HG02870 (cell line): ENCODE measurements at regions not wholly inside any gene's neighbourhood (a gene's known extent, or its start where the extent isn't known, plus 50 kb on each side); places are given as distances from the start of the nearest gene placed in this dataset.
"Not testable (repeated sequence)": the region's sequence is repeated elsewhere in the genome, so short reads cannot be mapped to it uniquely, and the experiment has no call there.

Experiments
- ATAC-seq: cut with Tn5 transposase; IDR thresholded peaks from one replicate; pipeline ENCODE4 v1.9.1; 2021; ENCODE audit warnings: mild to moderate bottlenecking, moderate library complexity; ENCODE audit not compliant: unreplicated experiment

DNA sequence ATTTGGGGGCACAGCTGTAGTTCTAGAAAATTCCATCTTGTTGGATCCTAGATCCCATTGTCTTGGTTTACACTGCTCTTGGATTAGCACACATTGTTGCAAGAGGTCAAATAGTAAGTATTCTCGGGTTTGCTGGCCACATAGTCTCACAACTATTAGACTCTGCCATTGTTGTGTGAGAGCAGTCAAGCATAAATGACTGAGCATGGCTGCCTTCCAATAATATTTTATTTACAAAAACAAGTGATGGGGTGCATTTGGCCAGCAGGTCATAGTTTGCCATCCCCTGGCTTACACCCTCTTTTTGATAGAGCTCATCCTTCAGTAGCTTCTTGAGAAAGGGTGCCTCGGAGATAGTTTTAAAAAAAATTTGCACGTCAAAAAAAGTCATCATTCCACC is 77.9 kb upstream of the ALX4 start:
- ATAC-seq = no peak

DNA sequence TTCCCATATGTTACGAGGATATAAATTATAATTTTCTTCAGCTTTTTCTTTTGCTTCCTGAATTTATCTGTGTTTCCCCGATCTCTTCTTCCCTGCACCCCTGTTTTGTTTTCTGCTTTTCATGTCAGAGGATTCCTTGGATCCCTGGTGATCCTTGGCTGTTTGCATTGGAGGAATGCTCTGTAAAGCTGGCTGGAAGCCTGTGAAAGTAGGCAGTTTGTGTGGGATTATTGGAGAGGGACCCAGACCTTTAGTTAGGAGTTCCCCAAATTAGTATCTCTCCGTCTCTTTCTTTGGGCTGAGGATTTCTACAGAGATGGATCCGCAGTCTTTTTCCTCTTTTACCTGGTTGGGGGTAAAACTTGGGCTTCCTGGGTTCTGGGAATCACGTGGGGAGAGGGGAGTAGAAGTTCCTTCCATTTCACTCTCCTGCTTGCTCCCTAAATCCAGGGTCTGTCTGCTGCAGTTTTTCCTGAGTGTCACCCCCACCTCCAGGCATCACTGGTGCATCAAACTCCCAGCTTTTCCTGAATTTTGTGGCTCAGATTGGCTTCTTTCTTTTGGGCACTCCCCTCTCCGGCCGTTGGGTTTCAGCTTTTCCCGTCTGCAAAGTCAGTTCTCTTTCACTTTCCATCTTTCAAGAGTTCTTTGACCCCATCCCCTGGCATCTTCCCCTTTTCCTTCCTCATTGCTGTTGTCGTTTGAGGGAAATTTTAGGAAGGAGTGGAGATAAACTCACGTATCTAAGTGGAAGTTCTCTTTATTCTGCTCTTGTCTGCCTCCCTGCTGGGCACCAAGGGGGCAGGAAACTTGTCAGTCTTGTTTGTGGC is 79.1 kb upstream of the ALX4 start:
- no peak for ATAC-seq

DNA sequence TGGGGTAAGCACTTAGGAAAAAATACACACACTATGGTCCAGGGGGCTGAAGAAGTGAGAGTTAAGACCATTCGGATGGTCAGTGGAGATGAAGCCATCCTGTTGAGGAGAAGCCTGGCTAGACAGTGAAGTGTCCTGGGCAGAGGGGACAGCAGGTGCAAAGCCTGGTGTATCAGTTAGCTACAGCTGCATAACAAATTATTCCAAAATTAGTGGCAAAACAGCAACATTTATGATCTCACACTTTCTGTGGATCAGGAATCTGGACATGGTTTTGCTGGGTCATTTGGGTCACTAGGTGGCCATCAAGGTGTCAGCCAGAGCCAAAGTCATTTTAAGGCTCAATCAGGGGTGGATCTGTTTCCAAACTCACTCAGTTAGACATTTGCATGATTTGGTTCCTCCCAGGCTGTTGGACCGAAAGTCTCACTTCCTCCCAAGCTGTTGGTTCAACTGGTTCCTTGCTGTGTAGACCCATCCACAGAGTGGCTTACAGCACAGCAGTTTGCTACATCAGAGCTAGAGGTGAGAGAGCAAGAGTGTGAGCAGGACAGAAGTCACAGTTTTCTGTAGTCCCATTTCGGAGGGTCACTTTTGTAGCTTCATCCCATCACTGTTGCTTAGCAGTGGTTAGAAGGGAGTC is 80.1 kb upstream of the ALX4 start:
- no peak for ATAC-seq

DNA sequence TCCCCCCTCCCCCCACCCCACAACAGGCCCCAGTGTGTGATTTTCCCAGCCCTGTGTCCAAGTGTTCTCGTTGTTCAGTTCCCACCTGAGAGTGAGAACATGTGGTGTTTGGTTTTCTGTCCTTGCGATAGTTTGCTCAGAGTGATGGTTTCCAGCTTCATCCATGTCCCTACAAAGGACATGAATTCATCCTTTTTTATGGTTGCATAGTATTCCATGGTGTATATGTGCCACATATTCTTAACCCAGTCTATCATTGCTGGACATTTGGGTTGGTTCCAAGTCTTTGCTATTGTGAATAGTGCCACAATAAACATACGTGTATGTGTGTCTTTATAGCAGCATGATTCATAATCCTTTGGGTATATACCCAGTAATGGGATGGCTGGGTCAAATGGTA is 81.1 kb upstream of the ALX4 start:
- ATAC-seq = not testable (repeated sequence)

DNA sequence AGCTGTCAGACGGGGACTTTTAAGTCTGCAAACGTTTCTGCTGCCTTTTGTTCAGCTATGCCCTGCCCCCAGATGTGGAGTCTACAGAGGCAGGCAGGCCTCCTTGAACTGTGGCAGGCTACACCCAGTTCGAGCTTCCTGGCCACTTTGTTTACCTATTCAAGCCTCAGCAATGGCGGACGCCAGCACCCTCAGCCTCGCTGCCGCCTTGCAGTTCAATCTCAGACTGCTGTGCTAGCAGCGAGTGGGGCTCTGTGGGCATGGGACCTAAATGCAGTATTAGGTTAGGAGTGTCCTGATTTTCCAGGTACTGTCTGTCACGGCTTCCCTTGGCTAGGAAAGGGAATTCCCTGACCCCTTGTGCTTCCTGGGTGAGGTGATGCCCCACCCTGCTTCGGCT is 86.8 kb upstream of the ALX4 start:
- not testable (repeated sequence) for ATAC-seq

DNA sequence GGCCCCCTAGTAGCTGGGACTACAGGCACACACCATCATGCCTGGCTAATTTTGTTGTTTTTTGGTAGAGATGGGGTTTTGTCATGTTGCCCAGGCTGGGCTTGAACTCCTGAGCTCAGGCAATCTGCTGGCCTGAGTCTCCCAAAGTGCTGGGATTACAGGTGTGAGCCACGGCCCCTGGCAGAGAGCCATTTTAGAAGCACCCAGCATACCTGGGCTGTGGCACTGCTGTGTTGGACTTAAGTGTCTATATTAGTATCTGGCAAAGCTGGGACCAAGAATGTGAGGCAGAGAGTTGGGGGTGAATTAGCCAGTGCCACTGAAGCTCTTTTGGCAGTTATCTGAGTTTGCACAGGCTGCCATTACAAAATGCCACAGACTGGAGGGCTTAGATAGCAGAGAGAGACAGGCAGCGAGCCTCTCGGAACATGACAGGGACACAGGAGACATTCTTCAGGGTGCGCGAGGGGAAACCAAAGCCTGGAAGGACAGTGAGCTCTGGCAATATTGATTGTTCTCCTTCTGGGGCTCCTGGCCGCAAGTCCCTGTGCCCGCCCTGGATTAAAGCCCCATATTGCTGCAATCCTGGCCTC is 87.7 kb upstream of the ALX4 start:
- ATAC-seq = no peak

DNA sequence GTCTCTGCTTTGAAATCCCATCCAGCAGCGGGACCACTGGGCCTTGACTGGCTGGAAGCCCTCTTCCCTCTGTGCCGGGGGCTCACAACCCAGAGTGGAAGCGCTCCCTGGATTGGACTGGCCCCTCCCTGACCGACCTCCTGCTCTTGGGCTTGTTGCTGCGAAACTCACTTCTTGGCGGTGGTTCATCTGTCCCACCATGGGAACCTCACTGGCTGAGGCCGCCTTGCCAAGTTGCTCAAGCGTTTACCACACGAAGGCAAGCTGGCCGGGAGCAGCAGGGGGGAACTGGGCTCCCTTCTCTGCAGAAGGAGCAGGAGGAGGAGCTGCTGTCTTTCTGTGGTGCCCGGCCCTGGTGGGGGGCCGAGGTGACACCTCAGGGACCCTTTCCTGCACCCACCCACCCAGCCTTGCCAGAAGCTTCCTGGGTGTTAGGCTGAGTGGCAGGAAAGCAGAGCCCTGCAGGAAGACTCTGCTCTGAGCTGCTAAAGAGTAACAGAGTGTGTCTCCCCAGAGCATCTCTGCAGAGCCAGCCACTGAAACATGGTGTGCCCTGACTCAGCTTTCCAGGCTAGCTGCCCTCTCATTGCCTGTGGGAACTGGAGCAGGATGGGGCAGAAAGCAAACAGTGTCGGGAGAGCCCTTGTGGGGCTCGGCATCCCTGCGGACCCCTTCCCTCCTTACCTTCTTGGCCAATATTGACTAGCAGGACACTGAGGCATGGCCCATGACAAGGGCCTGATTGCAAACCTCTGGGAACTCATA is 88.5 kb upstream of the ALX4 start:
- ATAC-seq = no peak

DNA sequence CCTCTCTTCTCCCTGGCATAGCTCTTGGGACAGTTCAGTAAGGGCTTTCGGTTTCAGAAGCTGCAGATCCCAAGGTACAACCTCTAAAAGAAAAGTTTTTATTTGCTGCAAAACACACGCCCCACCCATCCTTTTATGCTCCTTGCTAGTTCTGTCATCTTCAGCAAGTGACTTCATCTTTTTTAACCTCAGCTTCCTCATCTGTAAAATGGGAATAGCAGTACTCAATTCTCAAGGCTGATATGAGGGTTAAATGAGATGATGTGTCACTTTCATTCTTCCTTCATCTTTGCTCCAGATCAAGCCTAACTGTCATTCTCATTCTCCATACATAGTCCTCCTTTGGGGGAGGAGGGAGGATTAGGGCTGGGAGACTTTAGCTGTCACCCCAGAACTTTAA is 90.0 kb upstream of the ALX4 start:
- no peak for ATAC-seq

DNA sequence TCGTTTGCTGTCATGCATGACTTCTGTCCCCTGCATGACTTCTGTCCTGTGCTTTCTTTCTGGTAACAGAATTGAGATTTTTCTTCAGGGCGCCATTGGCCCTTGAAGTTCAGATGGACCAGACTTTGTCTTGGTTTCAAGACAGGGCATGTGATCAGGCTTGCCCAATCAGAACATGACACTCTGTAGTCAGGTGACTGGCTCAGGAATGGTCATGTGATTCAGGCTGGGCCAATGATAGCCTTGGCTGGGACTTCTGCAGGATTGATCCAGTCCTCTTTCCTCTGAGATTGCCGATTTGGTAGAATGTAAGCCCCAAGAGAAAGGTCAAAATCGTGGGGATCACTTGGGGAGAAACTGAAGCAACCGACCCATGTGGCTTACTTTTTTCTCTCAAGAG is 90.5 kb upstream of the ALX4 start:
- ATAC-seq = no peak

DNA sequence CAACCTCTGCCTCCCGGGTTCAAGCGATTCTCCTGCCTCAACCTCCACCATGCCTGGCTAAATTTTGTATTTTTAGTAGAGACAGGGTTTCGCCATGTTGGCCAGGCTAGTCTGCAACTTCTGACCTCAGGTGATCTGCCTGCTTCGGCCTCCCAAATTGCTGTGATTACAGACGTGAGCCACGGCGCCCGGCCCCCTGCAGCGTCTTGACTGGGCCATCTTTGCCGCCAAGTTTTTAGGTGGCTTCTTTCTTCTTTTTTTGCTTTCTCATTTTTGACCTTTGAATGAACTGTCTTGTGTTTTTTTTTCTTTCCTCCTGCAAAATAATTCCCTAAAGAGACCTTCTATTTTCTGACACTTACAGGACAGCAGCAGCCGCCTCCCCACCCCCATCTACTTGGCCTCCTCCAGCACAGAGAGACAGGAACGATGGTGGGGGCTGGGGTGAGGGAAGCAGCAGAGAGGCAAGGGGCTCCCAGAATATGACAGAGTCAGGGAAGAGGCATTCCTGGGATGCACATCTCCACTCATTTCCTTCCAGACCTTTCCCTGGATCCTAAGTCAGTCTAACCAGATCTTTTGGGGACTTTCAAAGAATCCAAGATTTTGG is 92.6 kb upstream of the ALX4 start:
- ATAC-seq = no peak

DNA sequence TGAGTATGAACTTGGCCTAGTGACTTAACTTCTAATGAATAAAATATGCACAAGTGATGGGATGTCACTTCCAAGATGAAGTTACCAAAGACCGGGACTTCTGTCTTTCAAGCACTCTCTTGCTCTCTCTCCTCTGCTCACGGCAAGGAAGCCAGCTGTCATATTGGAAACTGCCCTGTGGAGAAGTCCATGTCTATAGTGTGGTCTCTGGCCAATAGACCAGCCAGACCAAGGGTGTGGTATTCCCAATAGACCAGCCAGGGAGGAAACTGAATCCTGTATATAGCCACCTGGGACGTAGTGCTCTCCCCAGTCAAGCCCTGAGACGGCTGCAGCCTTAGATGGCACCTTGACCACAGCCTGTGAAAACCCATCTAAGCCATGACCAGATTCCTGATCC is 93.2 kb upstream of the ALX4 start:
- ATAC-seq = no peak

DNA sequence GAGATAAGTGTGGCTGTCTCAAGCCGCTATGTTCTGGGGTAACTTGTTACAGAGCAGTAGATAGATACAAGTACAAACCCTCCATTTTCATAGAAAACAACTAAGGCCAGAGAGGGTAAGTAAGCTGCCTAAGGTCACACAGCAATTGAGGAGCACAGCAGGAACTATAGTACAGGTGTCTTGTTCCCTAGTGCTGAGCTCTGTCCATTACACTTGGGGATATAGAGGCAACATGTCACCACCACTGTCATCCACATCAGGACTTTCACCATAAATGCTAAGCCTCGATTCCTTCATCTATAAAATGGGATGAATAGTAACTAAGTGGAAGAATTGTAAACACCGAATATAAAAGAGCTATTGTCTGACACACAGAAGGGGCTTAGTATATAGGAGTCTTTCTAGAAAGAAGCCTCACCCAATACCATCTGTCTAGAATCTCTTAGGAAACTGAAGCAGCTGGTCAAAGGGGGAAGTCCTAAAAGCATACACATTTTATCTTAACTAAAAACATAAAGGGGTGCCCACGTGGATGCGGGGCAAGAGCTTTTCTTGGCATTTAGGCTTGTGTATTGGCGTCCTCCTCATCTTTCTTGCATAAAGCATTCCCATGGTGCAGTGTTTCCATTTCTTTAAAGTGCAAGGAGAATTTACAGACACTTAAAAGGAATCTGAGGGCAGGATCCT is 93.8 kb upstream of the ALX4 start:
- no peak for ATAC-seq

DNA sequence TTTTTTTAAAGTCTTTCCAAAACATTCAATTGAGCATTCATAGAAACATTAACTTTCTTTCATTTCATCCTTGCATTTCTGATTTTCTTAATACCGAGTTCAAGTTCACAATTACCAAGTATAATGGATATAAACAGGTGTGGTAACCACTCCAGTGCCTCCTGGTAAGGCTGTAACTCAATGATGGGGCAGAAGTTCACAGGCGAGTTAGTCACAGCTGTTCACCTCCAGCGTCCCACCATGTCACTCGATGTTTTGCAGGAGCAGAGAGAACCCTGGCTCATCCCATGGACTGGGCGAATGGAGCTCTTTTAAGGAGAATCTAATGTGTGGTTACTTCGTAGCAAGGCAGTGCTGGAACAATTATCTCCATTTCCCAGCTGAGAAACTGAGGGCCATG is 94.4 kb upstream of the ALX4 start:
- no peak for ATAC-seq

DNA sequence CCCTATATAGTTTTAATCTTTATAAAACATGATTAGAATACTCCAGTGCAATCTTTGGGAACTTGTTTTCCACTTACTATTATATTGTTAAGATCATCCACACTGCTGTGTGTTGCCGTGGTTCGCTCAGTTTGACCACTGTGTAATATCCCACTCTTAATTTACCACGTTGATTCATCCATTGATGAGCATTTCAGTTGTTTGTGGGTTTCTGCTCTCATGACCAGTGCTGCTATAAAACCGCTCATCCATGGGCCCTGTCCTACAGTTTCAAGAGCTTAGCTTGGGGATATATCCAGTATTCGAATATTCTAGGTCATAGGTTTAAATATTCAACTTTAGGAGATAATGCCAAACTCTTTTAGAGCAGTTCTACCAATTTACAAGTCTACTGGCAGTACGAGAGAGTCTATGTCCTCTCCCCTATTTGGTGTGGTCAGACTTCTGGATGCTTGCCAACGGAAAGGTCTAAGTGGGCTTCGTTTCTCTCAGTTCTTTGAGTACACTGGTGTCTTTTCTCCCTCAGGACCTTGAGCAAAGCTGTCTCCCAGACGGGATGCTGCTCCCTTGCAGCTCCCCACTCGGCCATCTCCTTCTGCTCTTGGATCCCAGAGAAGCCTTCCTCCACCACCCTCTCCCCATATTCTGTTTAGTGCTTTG is 94.9 kb upstream of the ALX4 start:
- no peak for ATAC-seq

DNA sequence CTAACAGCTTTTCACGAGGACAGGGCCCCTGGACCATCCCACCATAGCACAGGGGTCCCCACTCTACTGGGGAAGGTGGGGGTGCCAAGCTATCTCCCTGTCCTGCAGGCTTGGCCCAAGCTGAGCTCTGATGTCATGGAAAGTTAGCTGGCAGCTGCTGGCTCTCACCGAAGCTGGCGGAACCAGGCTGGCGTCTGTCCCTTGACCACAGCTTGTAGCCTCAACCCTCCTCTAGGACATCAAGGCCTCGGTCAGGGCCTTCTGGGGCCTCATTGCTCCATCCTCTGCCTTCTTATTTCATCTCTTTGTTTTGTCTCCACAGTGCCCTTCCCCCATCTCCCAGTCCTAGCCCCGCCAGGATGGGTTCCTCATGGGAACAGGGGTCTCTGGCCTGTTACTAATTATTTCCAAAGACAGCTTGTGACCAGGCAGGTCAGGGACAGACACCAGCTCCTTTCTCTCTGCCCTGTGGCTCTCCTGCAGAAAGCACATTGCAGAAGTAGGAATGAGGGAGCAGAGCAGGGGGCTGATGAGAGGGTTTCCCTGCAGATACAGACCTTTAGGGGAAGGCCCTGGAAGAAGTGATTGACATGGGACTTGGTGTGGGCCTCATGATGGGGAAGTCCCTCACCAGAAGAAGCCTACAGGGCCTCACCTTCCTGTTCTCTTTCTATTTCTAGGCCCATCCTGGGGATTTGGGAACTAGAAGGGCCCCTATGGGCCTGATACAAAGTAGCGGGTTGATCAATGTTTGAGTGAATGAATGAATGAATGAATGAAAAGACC is 97.5 kb upstream of the ALX4 start:
- ATAC-seq = no peak

DNA sequence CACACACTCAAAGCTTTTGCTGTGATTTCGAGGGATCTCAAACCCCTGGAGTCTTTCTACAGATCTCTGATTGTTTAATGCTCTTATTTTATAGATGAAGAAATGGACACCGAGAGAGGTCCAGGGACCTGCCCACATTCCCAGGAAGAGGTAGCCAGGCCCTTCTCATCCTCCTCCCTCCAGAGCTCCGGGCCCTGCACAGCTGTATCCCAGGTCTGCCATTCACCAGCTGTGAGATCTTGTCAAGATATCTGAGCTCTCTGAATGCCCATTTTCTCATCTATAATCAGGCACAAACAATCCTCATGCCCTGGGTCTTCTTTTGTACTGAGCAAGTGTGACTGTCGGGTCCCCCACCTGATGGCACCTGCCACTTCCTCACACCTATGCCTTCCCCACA is 98.2 kb upstream of the ALX4 start:
- ATAC-seq = no peak

DNA sequence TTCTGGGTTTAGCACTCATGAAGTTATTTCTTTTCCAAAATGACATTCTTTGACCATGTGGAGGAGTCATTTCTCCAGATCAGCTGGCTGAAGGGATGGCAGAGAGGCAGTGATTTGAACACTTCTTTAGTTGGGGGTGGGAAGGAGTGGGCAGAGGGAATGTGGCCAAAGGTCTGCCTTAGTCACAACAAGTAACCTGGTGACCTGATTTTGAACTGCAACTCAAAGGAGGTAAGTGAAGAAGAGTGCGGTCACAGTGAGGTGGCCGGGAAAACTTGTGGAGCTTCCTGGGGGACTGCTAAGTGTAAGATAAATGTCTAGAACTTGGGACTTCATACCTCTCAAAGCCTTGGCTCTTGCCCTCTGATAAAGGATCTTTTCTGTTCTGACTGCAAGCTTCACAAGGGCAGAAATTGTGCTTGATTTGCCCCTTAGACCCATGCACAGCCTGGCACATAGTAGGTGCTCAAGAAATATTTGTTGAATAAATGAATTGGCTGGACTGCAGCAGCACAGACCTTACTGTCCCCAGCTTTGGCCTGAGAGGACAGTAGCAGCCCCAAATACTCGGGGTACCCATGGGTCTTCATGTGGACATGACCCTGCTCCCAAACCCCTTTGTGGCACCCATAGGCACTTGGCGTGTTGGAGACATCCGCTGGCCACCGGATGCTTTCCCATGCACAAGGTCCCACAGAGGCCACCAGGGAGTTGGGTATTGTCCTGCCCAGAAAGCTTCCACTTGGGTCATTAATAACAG is 99.0 kb upstream of the ALX4 start:
- ATAC-seq = no peak

DNA sequence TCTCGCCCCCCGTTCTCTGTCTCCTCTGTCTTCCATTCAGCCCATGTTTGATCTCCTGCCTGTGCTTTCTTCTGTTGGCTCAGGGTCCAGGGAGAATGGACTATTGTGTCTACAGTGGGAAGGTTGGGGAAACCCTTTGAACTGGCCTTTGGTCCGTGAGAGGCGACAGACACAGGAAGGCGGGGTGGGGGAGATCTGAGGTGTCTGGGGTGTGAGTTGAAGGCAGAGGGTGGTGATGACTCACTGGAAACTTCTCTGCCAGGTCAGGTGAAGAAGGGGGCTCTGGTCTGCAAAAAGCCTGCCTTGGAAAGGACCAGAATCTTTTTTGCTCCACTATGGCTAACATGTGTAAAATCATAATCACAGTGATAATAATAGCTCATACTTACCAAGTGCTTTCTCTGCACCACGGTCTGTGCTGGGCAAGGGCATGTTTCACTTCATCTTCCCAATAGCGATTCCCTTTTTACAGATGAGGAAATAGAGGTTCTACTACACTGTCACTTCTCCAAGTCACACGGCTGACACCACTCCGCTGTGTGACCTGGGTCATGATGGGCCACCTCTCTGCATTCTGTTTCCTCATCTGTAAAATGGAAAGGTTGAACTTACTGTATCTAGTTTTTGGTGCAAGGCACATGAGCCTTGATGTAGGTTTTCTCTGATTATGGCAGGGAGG is 99.8 kb upstream of the ALX4 start:
- peak; percentile 52 for ATAC-seq
